Vagina (tissue), 2 donors: ENCODE measurements at regions not wholly inside any gene's neighbourhood (a gene's known extent, or its start where the extent isn't known, plus 50 kb on each side); places are given as distances from the start of the nearest gene placed in this dataset.

ENCODE experiments used
- DNase-seq, 2 donors: peaks; one replicate each; pipeline ENCODE4 v3.0.0-alpha.2; 2017; ENCODE audit errors: extremely low spot score in 2 of 2
- H3K27ac ChIP-seq: fragments of 200-600 bp; sonication (generic); one replicate; pipeline ENCODE4 v1.5.1; 2019
- H3K27me3 ChIP-seq: fragments of 200-600 bp; sonication (generic); one replicate; pipeline ENCODE4 v1.5.1; 2019
- H3K36me3 ChIP-seq, 2 donors: fragments of 200-600 bp; sonication (generic); one replicate each; pipeline ENCODE4 v1.5.1; 2017 to 2019
- H3K4me1 ChIP-seq: fragments of 200-600 bp; sonication (generic); one replicate; pipeline ENCODE4 v1.5.1; 2019
- H3K4me3 ChIP-seq, 2 donors: fragments of 200-600 bp; sonication (generic); 1 replicate in 1 of 2; 2 replicates in 1 of 2; pipeline ENCODE4 v1.5.1; 2016 to 2019
- H3K9me3 ChIP-seq: fragments of 200-600 bp; sonication (generic); one replicate; pipeline ENCODE4 v1.5.1; 2019
- POLR2A ChIP-seq, 2 donors: fragments of 450-650 bp; IDR thresholded peaks; one replicate each; pipeline ENCODE4 v1.6.1; 2017; ENCODE audit warnings: antibody characterized with exemption in 2 of 2, mild to moderate bottlenecking in 2 of 2, moderate library complexity in 2 of 2
- POLR2AphosphoS5 ChIP-seq, 2 donors: sonication (generic); formaldehyde crosslinking; IDR thresholded peaks; one replicate each; pipeline ENCODE4 v1.9.0; 2017; ENCODE audit warnings: antibody characterized with exemption in 2 of 2, mild to moderate bottlenecking in 2 of 2, low read depth in 1 of 2; ENCODE audit not compliant: insufficient read depth in 1 of 2
- intact Hi-C: fragments of 100-400 bp; cut with DNase I; formaldehyde crosslinking; loops from one replicate; pipeline ENCODE4 v1.15.1; 2023
- TF ChIP-seq, protein P1 (sequence below), 3 experiments: fragments of 450-650 bp in 2 of 3; fragments of 200-600 bp in 1 of 3; sonication (generic) in 1 of 3; IDR thresholded peaks; one replicate each; pipeline ENCODE4 v1.5.1; 2017 to 2019; ENCODE audit warnings: antibody characterized with exemption in 3 of 3, mild to moderate bottlenecking in 2 of 3, moderate library complexity in 2 of 3

DNA sequence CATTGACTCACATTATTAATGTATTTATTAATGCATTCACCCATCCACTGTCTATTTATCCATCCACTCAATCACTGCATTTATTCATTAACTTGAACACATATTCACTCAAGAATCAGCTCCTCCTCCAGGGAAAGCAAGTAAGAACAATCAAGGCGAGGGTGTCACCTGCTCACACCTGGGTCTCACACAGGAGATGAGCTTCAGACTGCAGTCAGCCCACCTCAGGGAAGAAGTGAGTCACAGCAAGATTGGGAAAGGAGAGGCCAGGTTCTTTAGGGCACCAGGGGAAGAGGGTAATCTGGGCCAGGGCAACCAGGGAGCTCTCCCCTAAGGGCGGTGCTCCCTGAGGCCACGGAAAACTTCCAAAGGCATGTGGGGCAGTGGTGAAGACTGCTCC, 367.3 kb downstream of the BCL11B start:
- TF ChIP-seq POLR2AphosphoS5 (IDR thresholded peaks at IDR 0.05; ENCODE audit: insufficient read depth in 1 of 2, low read depth in 1 of 2) (no peak), POLR2A (IDR thresholded peaks at IDR 0.05) (no peak)
- TF ChIP-seq, protein P1, sequence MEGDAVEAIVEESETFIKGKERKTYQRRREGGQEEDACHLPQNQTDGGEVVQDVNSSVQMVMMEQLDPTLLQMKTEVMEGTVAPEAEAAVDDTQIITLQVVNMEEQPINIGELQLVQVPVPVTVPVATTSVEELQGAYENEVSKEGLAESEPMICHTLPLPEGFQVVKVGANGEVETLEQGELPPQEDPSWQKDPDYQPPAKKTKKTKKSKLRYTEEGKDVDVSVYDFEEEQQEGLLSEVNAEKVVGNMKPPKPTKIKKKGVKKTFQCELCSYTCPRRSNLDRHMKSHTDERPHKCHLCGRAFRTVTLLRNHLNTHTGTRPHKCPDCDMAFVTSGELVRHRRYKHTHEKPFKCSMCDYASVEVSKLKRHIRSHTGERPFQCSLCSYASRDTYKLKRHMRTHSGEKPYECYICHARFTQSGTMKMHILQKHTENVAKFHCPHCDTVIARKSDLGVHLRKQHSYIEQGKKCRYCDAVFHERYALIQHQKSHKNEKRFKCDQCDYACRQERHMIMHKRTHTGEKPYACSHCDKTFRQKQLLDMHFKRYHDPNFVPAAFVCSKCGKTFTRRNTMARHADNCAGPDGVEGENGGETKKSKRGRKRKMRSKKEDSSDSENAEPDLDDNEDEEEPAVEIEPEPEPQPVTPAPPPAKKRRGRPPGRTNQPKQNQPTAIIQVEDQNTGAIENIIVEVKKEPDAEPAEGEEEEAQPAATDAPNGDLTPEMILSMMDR (IDR thresholded peaks at IDR 0.05): no peak
- no peak overlapping the region for H3K27ac ChIP-seq
- no peak for DNase-seq
- H3K4me3 ChIP-seq: no peak overlapping the region
- H3K4me1 ChIP-seq: peaks cover 46% of the 10 kb centered on the region
- intact Hi-C loops: no loop called here
- H3K36me3 ChIP-seq: no peaks in the 10 kb centered on the region
- no peaks in the 10 kb centered on the region for H3K9me3 ChIP-seq
- no peaks in the 10 kb centered on the region for H3K27me3 ChIP-seq

DNA sequence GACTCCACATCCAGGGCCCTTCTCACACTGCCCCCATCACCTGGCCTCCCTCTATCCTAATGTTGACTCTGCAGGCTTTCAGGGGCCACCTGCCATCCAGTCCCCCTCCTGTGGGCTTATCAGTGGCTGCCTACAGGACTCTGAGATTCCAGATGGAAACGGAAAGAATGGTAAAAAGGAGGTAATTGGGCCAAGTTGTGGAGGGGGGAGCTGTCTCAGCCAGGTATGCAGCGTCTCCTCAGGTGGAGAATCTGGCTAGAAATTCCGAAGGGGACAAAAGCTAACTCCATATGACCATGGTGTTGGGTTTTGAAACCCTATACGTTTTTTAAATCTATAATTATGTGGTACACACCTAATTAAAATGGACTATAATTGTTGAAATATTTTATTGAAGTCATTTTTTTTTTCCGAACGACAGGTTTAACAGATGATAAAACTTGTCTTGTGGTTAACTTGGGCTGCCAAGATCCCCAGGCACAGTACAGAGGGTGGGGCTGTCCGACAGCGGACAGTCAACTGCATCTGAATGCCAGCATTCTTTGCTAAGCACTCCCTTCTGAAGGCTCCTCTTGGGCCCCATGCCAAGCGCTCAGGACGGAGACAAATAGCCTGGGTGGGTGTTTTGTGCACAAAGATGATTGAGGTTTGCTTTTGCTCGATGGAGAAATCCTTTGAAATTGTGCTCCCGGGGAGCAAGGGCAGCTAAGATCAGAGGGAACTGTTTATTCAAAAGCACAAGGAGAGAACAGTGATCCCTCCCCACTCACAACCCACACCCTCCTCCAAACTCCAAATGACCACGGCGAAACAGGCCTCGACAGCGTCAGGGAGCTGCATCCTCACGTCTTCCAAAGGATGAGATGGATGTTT, 365.6 kb downstream of the BCL11B start:
- intact Hi-C loops: no loop called here
- Histone ChIP-seq H3K27ac (no peak overlapping the region), H3K9me3 (no peaks in the 10 kb centered on the region), H3K4me1 (peaks cover 46% of the 10 kb centered on the region), H3K27me3 (no peaks in the 10 kb centered on the region), H3K36me3 (no peaks in the 10 kb centered on the region), H3K4me3 (no peak overlapping the region)
- TF ChIP-seq, protein P1 (IDR thresholded peaks at IDR 0.05): no peak
- peak in 1 of 2 donors; percentile 20 for TF ChIP-seq POLR2AphosphoS5 (IDR thresholded peaks at IDR 0.05; ENCODE audit: insufficient read depth in 1 of 2, low read depth in 1 of 2)
- TF ChIP-seq POLR2A (IDR thresholded peaks at IDR 0.05): no peak
- DNase-seq: no peak

DNA sequence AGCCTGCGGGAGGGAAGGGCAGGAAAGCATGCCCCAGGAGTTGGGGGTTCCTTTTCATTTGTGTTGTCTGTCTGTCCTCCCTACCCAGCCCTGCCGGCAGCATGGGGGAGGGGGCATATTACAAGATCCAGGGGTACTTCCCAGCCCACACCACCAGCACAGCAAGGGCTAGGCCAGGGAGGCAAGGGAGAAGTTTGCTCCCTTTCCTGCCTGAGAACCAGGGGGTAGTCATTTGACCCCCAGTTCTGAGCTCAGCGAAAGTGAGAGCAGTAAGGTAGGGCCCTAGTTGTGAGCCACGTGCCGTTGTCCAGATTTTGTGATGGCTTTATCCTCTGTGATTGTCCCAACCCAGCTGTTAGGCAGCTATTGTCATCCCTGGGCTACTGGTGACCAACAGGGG, 364.7 kb downstream of the BCL11B start:
- TF ChIP-seq POLR2A (IDR thresholded peaks at IDR 0.05) (no peak), POLR2AphosphoS5 (IDR thresholded peaks at IDR 0.05; ENCODE audit: insufficient read depth in 1 of 2, low read depth in 1 of 2) (no peak)
- TF ChIP-seq, protein P1 (IDR thresholded peaks at IDR 0.05): no peak
- Histone ChIP-seq H3K36me3 (no peaks in the 10 kb centered on the region), H3K4me1 (peaks cover 46% of the 10 kb centered on the region), H3K27me3 (no peaks in the 10 kb centered on the region), H3K9me3 (no peaks in the 10 kb centered on the region), H3K4me3 (no peak overlapping the region), H3K27ac (no peak overlapping the region)
- intact Hi-C loops: no loop called here
- DNase-seq: no peak

DNA sequence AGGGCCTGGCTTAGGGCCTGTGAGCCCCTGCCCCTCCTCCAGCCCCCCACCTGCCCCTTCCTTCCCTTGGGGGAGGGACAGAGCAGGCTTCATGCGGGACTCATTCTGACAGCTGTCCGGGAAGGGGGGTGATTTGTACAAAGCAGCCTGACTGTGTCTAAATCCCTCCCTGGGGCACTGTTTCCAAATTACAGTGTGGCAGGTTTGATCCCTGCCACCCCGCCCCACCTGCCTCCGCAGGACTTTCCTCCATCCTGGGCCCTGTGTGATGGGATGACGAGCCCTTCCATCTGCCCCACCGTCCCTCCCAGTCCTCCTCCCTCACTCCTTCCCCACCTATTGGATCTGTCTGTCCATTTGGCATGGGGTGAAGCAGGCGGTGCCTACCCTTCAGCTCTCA, 363.9 kb downstream of the BCL11B start:
- intact Hi-C loops: no loop called here
- no peaks in the 10 kb centered on the region for H3K36me3 ChIP-seq
- no peak overlapping the region for H3K4me3 ChIP-seq
- no peaks in the 10 kb centered on the region for H3K27me3 ChIP-seq
- DNase-seq: no peak
- TF ChIP-seq POLR2A (IDR thresholded peaks at IDR 0.05) (no peak), POLR2AphosphoS5 (IDR thresholded peaks at IDR 0.05; ENCODE audit: insufficient read depth in 1 of 2, low read depth in 1 of 2) (no peak)
- TF ChIP-seq, protein P1 (IDR thresholded peaks at IDR 0.05): no peak
- peaks cover 46% of the 10 kb centered on the region for H3K4me1 ChIP-seq
- H3K27ac ChIP-seq: no peak overlapping the region
- H3K9me3 ChIP-seq: no peaks in the 10 kb centered on the region

DNA sequence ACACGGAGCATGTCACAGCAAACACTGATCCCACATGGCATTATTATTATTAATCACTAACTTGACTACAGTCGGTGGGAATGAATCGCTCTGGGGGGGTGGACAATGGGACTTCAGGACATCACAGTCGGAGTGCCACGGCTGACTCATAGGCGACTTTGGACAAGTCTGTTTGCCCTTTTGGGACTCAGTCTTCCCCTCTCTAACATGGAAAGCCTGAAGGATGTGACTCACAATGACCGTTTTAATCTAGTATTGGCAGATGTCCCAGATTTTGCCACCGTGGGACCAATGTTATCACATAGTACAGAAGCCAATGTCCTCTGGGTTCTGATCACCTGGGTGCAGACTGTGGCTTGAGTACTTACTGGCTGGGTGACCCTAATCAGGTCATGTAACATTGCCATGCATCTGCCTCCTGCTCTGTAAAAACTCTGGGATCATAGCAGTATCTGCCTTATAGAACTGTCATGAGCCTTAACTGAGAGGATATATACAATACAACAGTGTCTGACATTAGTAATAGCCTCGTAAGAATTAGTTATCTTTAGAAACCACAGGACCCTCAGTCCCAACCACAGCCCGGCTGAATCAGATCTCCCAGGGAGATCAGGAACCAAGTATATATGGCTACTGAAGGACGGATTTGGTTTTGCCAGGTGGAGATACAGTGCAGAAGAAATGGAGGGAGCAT, 362.6 kb downstream of the BCL11B start:
- no peak for TF ChIP-seq POLR2A (IDR thresholded peaks at IDR 0.05)
- TF ChIP-seq, protein P1 (IDR thresholded peaks at IDR 0.05): no peak
- TF ChIP-seq POLR2AphosphoS5 (IDR thresholded peaks at IDR 0.05; ENCODE audit: insufficient read depth in 1 of 2, low read depth in 1 of 2): no peak
- no peak overlapping the region for H3K4me3 ChIP-seq
- no peak overlapping the region for H3K27ac ChIP-seq
- H3K36me3 ChIP-seq: no peaks in the 10 kb centered on the region
- peaks cover 40% of the 10 kb centered on the region for H3K4me1 ChIP-seq
- H3K9me3 ChIP-seq: no peaks in the 10 kb centered on the region
- no peaks in the 10 kb centered on the region for H3K27me3 ChIP-seq
- intact Hi-C loops: no loop called here
- no peak for DNase-seq
